Endothelial cell of umbilical vein (primary cell): ENCODE measurements at regions not wholly inside any gene's neighbourhood (a gene's known extent, or its start where the extent isn't known, plus 50 kb on each side); places are given as distances from the start of the nearest gene placed in this dataset.

Source experiments
- BruUV-seq: library from RNA; stranded (reverse); fragments of 400-500 nt; replicated peaks from 2 replicates; lab custom pipeline; 2021; lab: Mats Ljungman, UMichigan
- CTCF ChIA-PET: fragments of 300-600, 350-600 bp; sonication (Branson Sonifier 250); formaldehyde crosslinking; loops from one replicate; lab custom pipeline; 2021; ENCODE audit warnings: antibody characterized with exemption, inconsistent platforms; lab: Charles Lee
- POLR2A ChIA-PET: fragments of 300-600, 350-600 bp; sonication (Branson Sonifier 250); formaldehyde crosslinking; loops from one replicate; lab custom pipeline; 2021; ENCODE audit warnings: antibody characterized with exemption, inconsistent platforms; lab: Charles Lee
- DNase-seq: peaks from one replicate; pipeline ENCODE4 v3.0.0-alpha.2; 2011; ENCODE audit warnings: low read depth, low spot score
- FAIRE-seq: peaks from 2 replicates; lab custom pipeline; 2011; peaks lifted over from hg19 to GRCh38; lab: Jason Lieb, UNC
- H2AFZ ChIP-seq: 2 replicates; pipeline ENCODE4 v1.6.0; 2012; ENCODE audit warnings: low read depth, low read length, control low read depth, inconsistent platforms
- H3K27ac ChIP-seq: 2 replicates; pipeline ENCODE4 v1.5.1; 2011; ENCODE audit warnings: low read depth, mild to moderate bottlenecking, control low read depth, low read length, moderate library complexity; ENCODE audit not compliant: insufficient read depth
- H3K27me3 ChIP-seq, 2 experiments: 2 replicates each; pipeline versions ENCODE4 v1.6.0 to v1.6.1; 2011; ENCODE audit warnings: low read length in 2 of 2, mixed read lengths in 1 of 2; ENCODE audit not compliant: control insufficient read depth in 2 of 2, insufficient read depth in 2 of 2
- H3K36me3 ChIP-seq, 2 experiments: 2 replicates in 1 of 2; 3 replicates in 1 of 2; pipeline ENCODE4 v1.5.1; 2011; ENCODE audit warnings: low read length in 2 of 2, mild to moderate bottlenecking in 1 of 2, moderate library complexity in 1 of 2; ENCODE audit not compliant: control insufficient read depth in 2 of 2, insufficient read depth in 2 of 2; ENCODE audit errors: extremely low read depth in 1 of 2
- H3K4me1 ChIP-seq: 3 replicates; pipeline ENCODE4 v1.5.1; 2011; ENCODE audit warnings: mild to moderate bottlenecking, low read length; ENCODE audit not compliant: control insufficient read depth, insufficient read depth; ENCODE audit errors: extremely low read depth
- H3K4me2 ChIP-seq: 2 replicates; pipeline ENCODE4 v1.6.1; 2011; ENCODE audit warnings: low read length, control low read depth, mixed read lengths; ENCODE audit not compliant: insufficient read depth
- H3K4me3 ChIP-seq, 3 experiments: fragments of 200-600 bp in 1 of 3; sonication (generic), shearing (Covaris generic) in 1 of 3; replicated peaks in 1 of 3; 2 replicates each; pipeline ENCODE4 v1.5.1; 2011 to 2016; ENCODE audit warnings: control low read depth in 3 of 3, low read length in 3 of 3, mild to moderate bottlenecking in 2 of 3, inconsistent platforms in 1 of 3, low read depth in 1 of 3, moderate library complexity in 1 of 3; ENCODE audit not compliant: insufficient read depth in 1 of 3
- H3K79me2 ChIP-seq: 2 replicates; pipeline ENCODE4 v1.6.0; 2012; ENCODE audit warnings: low read length, inconsistent platforms; ENCODE audit not compliant: control insufficient read depth, insufficient read depth
- H3K9ac ChIP-seq: replicated peaks from 2 replicates; pipeline ENCODE3; 2011; ENCODE audit warnings: low read length, control low read depth; ENCODE audit not compliant: insufficient read depth; ENCODE audit errors: extremely low read depth
- H3K9me1 ChIP-seq: replicated peaks from 3 replicates; pipeline ENCODE4 v1.6.0; 2011; ENCODE audit warnings: mild to moderate bottlenecking, low read length; ENCODE audit not compliant: control insufficient read depth, insufficient read depth; ENCODE audit errors: extremely low read depth
- H3K9me3 ChIP-seq: replicated peaks from 2 replicates; pipeline ENCODE4 v1.5.1; 2012; ENCODE audit warnings: low read length, inconsistent platforms; ENCODE audit not compliant: control insufficient read depth, insufficient read depth
- H4K20me1 ChIP-seq: replicated peaks from 2 replicates; pipeline ENCODE3; 2011; ENCODE audit warnings: mild to moderate bottlenecking, low read length; ENCODE audit not compliant: control insufficient read depth, insufficient read depth; ENCODE audit errors: extremely low read depth
- CTCF ChIP-seq, 2 donors: IDR thresholded peaks; 1 replicate in 1 of 2; 2 replicates in 1 of 2; pipeline ENCODE4 v1.5.1; 2011; ENCODE audit warnings: low read length in 2 of 2, mild to moderate bottlenecking in 2 of 2, moderate library complexity in 2 of 2, control low read depth in 1 of 2, inconsistent platforms in 1 of 2, low read depth in 1 of 2; ENCODE audit not compliant: insufficient read depth in 1 of 2; ENCODE audit errors: extremely low read depth in 1 of 2
- EZH2 ChIP-seq: IDR thresholded peaks from 2 replicates; pipeline ENCODE4 v1.6.1; 2012; ENCODE audit warnings: borderline replicate concordance, low read depth, mild to moderate bottlenecking, moderate library complexity, low read length, inconsistent platforms; ENCODE audit not compliant: severe bottlenecking
- FOS ChIP-seq: IDR thresholded peaks from 2 replicates; pipeline ENCODE4 v1.6.1; 2011; ENCODE audit warnings: mild to moderate bottlenecking, low read length, moderate library complexity, borderline replicate concordance; ENCODE audit not compliant: insufficient read depth
- GATA2 ChIP-seq: IDR thresholded peaks from 2 replicates; pipeline ENCODE4 v1.7.0; 2011; ENCODE audit warnings: low read depth, mild to moderate bottlenecking, moderate library complexity, mixed read lengths, low read length; ENCODE audit not compliant: insufficient read length, insufficient read depth
- JUN ChIP-seq: IDR thresholded peaks from 2 replicates; pipeline ENCODE4 v1.6.1; 2011; ENCODE audit warnings: borderline replicate concordance, low read depth; ENCODE audit not compliant: insufficient read length, insufficient read depth
- MAX ChIP-seq: IDR thresholded peaks from 2 replicates; pipeline ENCODE4 v1.6.1; 2011; ENCODE audit not compliant: insufficient read depth, insufficient read length
- MYC ChIP-seq: IDR thresholded peaks from one replicate; pipeline ENCODE4 v1.6.1; 2011; ENCODE audit warnings: mild to moderate bottlenecking, low read depth, low read length
- POLR2A ChIP-seq: IDR thresholded peaks from 2 replicates; pipeline ENCODE4 v1.6.1; 2012; ENCODE audit warnings: low read depth, mild to moderate bottlenecking, control low read depth, low read length
- POLR2AphosphoS5 ChIP-seq: IDR thresholded peaks from 2 replicates; pipeline ENCODE4 v1.6.1; 2012; ENCODE audit warnings: low read depth, mild to moderate bottlenecking, control low read depth, low read length, moderate library complexity; ENCODE audit not compliant: insufficient read depth
- dilution Hi-C: fragments of 300-500 bp; cut with MboI; formaldehyde crosslinking; loops from one replicate; pipeline ENCODE4 v1.15.0; 2019; ENCODE audit warnings: low sequenced_read_pairs; ENCODE audit not compliant: extremely low pct_ligation_motif_present
- intact Hi-C: fragments of 100-400 bp; cut with micrococcal nuclease; formaldehyde crosslinking; loops from one replicate; pipeline ENCODE4 v1.10.0; 2022

- CTCF ChIA-PET, result no interaction called here
- Histone ChIP-seq H3K4me3 (no peak overlapping the region), H3K36me3 (no peaks in the 10 kb centered on the region), H3K27ac (no peak overlapping the region), H3K4me2 (no peak overlapping the region), H3K9ac (no peak overlapping the region), H3K79me2 (no peaks in the 10 kb centered on the region), H2AFZ (no peak overlapping the region), H3K4me1 (no peaks in the 10 kb centered on the region), H3K27me3 (peaks cover 0 to 2% of the 10 kb centered on the region in 2 experiments), H4K20me1 (no peaks in the 10 kb centered on the region), H3K9me1 (no peaks in the 10 kb centered on the region), H3K9me3 (no peaks in the 10 kb centered on the region)
- FAIRE-seq (no peak), DNase-seq (no peak)
- intact Hi-C loops (no loop called here), dilution Hi-C loops (no loop called here)
- POLR2A ChIA-PET, result no interaction called here
- BruUV-seq, result no TSS peak
- TF ChIP-seq JUN, result no peak
- TF ChIP-seq EZH2, result no peak
- TF ChIP-seq FOS, result no peak
- TF ChIP-seq POLR2A, result no peak
- TF ChIP-seq GATA2, result no peak
- no peak for TF ChIP-seq MAX
- TF ChIP-seq POLR2AphosphoS5, result no peak
- no peak for TF ChIP-seq MYC
- TF ChIP-seq CTCF (IDR thresholded peaks at IDR 0.05; ENCODE audit: extremely low read depth in 1 of 2, insufficient read depth in 1 of 2, low read depth in 1 of 2, low read length in 2 of 2), result no peak
Measured at GRCh38 chr1:214859647-214860046, 222.9 kb upstream of the KCNK2 start.
